IMR-90 (cell line): ENCODE measurements at regions not wholly inside any gene's neighbourhood (a gene's known extent, or its start where the extent isn't known, plus 50 kb on each side); places are given as distances from the start of the nearest gene placed in this dataset.

ENCODE experiments used
- ATAC-seq: fragments of 200-7000 bp; cut with Tn5 transposase; 2 replicates; pipeline ENCODE4 v1.9.1; 2020; ENCODE audit warnings: low read depth, mild to moderate bottlenecking, moderate library complexity
- BruUV-seq: library from RNA; stranded (reverse); fragments of 400-500 nt; replicated peaks from 2 replicates; lab custom pipeline; 2021; lab: Mats Ljungman, UMichigan
- CTCF ChIA-PET: fragments of 300-600 bp; formaldehyde crosslinking; extraction: SDS; loops from one replicate; lab custom pipeline; 2021; ENCODE audit warnings: antibody characterized with exemption; lab: Yijun Ruan, JAX
- POLR2A ChIA-PET: fragments of 300-600 bp; sonication (Branson Sonifier 250); formaldehyde crosslinking; loops from one replicate; lab custom pipeline; 2022; ENCODE audit warnings: antibody characterized with exemption; ENCODE audit not compliant: unreplicated experiment; lab: Charles Lee
- DNase-seq: peaks from one replicate; pipeline ENCODE4 v3.0.0; 2013
- H2AFZ ChIP-seq: replicated peaks from 2 replicates; pipeline ENCODE3; 2013; ENCODE audit warnings: low read length, mild to moderate bottlenecking; ENCODE audit not compliant: poor library complexity
- H2AK5ac ChIP-seq: 2 replicates; pipeline ENCODE4 v1.6.1; 2013; ENCODE audit warnings: low read depth, low read length, inconsistent platforms
- H2AK9ac ChIP-seq: replicated peaks from 2 replicates; pipeline ENCODE3; 2013; ENCODE audit warnings: mild to moderate bottlenecking, low read depth, low read length, moderate library complexity; ENCODE audit not compliant: poor library complexity
- H2BK120ac ChIP-seq: 2 replicates; pipeline ENCODE4 v1.6.1; 2013; ENCODE audit warnings: low read depth, low read length, inconsistent platforms
- H2BK15ac ChIP-seq: 3 replicates; pipeline ENCODE4 v1.6.1; 2013; ENCODE audit warnings: low read depth, low read length, inconsistent platforms
- H2BK20ac ChIP-seq: 2 replicates; pipeline ENCODE4 v1.6.1; 2013; ENCODE audit warnings: low read depth, mild to moderate bottlenecking, inconsistent platforms, low read length, moderate library complexity
- H2BK5ac ChIP-seq: 2 replicates; pipeline ENCODE4 v1.6.1; 2013; ENCODE audit warnings: mild to moderate bottlenecking, low read depth, low read length, inconsistent platforms; ENCODE audit not compliant: poor library complexity, severe bottlenecking
- H3K14ac ChIP-seq: replicated peaks from 2 replicates; pipeline ENCODE4 v1.6.1; 2013; ENCODE audit warnings: low read depth, low read length, inconsistent platforms
- H3K18ac ChIP-seq: 2 replicates; pipeline ENCODE4 v1.6.1; 2013; ENCODE audit warnings: low read depth, low read length, control low read depth
- H3K23ac ChIP-seq: 2 replicates; pipeline ENCODE4 v1.6.1; 2013; ENCODE audit warnings: low read depth, low read length, inconsistent platforms
- H3K27ac ChIP-seq: 2 replicates; pipeline ENCODE4 v1.5.1; 2013; ENCODE audit warnings: mild to moderate bottlenecking, control low read depth, low read length; ENCODE audit not compliant: insufficient read depth
- H3K27me3 ChIP-seq: 2 replicates; pipeline ENCODE4 v1.6.1; 2013; ENCODE audit warnings: low read length; ENCODE audit not compliant: control insufficient read depth, insufficient read depth
- H3K36me3 ChIP-seq: 2 replicates; pipeline ENCODE4 v1.6.1; 2013; ENCODE audit warnings: low read length, mixed read lengths; ENCODE audit not compliant: control insufficient read depth, insufficient read depth
- H3K4ac ChIP-seq: 2 replicates; pipeline ENCODE4 v1.6.1; 2013; ENCODE audit warnings: low read depth, low read length, inconsistent platforms
- H3K4me1 ChIP-seq: 2 replicates; pipeline ENCODE4 v1.6.1; 2013; ENCODE audit warnings: low read length, mixed read lengths; ENCODE audit not compliant: control insufficient read depth, insufficient read depth
- H3K4me2 ChIP-seq: 2 replicates; pipeline ENCODE4 v1.6.1; 2013; ENCODE audit warnings: low read depth, mild to moderate bottlenecking, control low read depth, low read length, moderate library complexity
- H3K4me3 ChIP-seq: 2 replicates; pipeline ENCODE4 v1.5.1; 2013; ENCODE audit warnings: low read depth, mild to moderate bottlenecking, control low read depth, low read length, moderate library complexity; ENCODE audit not compliant: insufficient read depth
- H3K56ac ChIP-seq: 2 replicates; pipeline ENCODE4 v1.6.1; 2013; ENCODE audit warnings: low read length, inconsistent platforms; ENCODE audit not compliant: insufficient read depth; ENCODE audit errors: extremely low read depth
- H3K79me1 ChIP-seq, 2 experiments: 2 replicates each; pipeline ENCODE4 v1.6.1; 2013; ENCODE audit warnings: low read length in 2 of 2, inconsistent platforms in 1 of 2, low read depth in 1 of 2
- H3K9ac ChIP-seq: 2 replicates; pipeline ENCODE4 v1.6.1; 2013; ENCODE audit warnings: low read depth, low read length, control low read depth
- H3K9me1 ChIP-seq: 2 replicates; pipeline ENCODE4 v1.6.1; 2013; ENCODE audit warnings: low read length, inconsistent platforms; ENCODE audit not compliant: insufficient read depth
- H3K9me3 ChIP-seq: 2 replicates; pipeline ENCODE4 v1.6.1; 2013; ENCODE audit warnings: low read length; ENCODE audit not compliant: control insufficient read depth, insufficient read depth
- H4K20me1 ChIP-seq: 2 replicates; pipeline ENCODE4 v1.6.1; 2013; ENCODE audit warnings: low read length, inconsistent platforms; ENCODE audit not compliant: insufficient read depth
- H4K5ac ChIP-seq: 2 replicates; pipeline ENCODE4 v1.6.1; 2013; ENCODE audit warnings: mild to moderate bottlenecking, low read depth, low read length, control low read depth
- H4K8ac ChIP-seq, 2 experiments: 2 replicates each; pipeline ENCODE4 v1.6.1; 2013; ENCODE audit warnings: low read depth in 2 of 2, low read length in 2 of 2, control low read depth in 1 of 2, inconsistent platforms in 1 of 2
- H4K91ac ChIP-seq: 2 replicates; pipeline ENCODE4 v1.6.1; 2013; ENCODE audit warnings: low read depth, low read length, inconsistent platforms; ENCODE audit not compliant: insufficient read depth
- NFE2L2 ChIP-seq: fragments of 150-350 bp; IDR thresholded peaks from 2 replicates; pipeline ENCODE4 v1.6.1; 2016; ENCODE audit warnings: low read depth, mild to moderate bottlenecking, low read length
- RAD21 ChIP-seq: IDR thresholded peaks from 2 replicates; pipeline ENCODE4 v1.6.1; 2012; ENCODE audit warnings: low read length, improper control_type of control experiment
- WGBS, 2 experiments: methylation state at CpG; one replicate each; pipeline versions ENCODE4 v1.1.5 to v1.1.7; 2013; ENCODE audit warnings: missing lambda C conversion rate in 2 of 2; ENCODE audit not compliant: insufficient read length in 1 of 2; ENCODE audit errors: extremely low coverage in 2 of 2; 5-methylcytosine and 5-hydroxymethylcytosine counted together
- dilution Hi-C: fragments of 300-500 bp; cut with HindIII; formaldehyde crosslinking; loops from one replicate; pipeline ENCODE4 v1.14.3; 2018; ENCODE audit warnings: low sequenced_read_pairs; ENCODE audit not compliant: unreplicated experiment
- in situ Hi-C: fragments of 300-500 bp; cut with MboI; formaldehyde crosslinking; loops from 3 replicates; pipeline ENCODE4 v1.14.3; 2019; ENCODE audit warnings: low sequenced_read_pairs, inconsistent platforms, mixed read lengths
- intact Hi-C: fragments of 100-400 bp; cut with micrococcal nuclease; formaldehyde crosslinking; loops from 2 replicates; pipeline ENCODE4 v1.10.0; 2022
- TF ChIP-seq, protein P1 (sequence below): conservative IDR thresholded peaks from 2 replicates; pipeline ENCODE4 v1.5.1; 2012; ENCODE audit warnings: mild to moderate bottlenecking, low read depth, low read length, improper control_type of control experiment
- TF ChIP-seq, protein P2 (sequence below): fragments of 150-350 bp; IDR thresholded peaks from 2 replicates; pipeline ENCODE4 v1.6.1; 2016; ENCODE audit warnings: low read depth, mild to moderate bottlenecking, low read length, moderate library complexity, borderline replicate concordance

DNA sequence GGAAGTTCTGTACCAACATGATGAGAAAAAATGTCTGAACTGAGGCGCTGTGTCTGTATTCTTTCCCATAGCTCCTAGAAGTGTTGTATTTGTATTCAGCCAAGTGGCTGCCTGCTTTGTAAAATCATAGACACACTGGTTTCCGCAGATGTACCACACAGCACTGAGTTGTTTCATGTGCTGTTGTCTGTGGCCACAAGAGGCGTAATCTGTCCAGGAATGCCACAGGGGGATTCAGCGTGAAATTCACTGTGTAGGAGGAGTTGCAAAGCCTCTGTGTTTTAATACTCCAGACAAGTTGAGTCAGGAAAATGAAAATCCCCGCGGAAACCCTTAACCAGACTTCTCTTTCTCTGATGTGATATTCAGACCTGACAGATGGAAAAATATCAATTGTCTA, 462.2 kb downstream of the NSUN3 start:
- Histone ChIP-seq H4K5ac (no peak overlapping the region), H3K4me3 (no peak overlapping the region), H3K14ac (no peak overlapping the region), H2BK5ac (no peak overlapping the region), H3K56ac (no peak overlapping the region), H3K9me1 (no peaks in the 10 kb centered on the region), H3K9me3 (no peaks in the 10 kb centered on the region), H2AK9ac (no peak overlapping the region), H2BK120ac (no peak overlapping the region), H3K18ac (no peak overlapping the region), H2BK15ac (no peak overlapping the region), H3K36me3 (no peaks in the 10 kb centered on the region), H4K20me1 (no peaks in the 10 kb centered on the region), H2AFZ (no peak overlapping the region), H3K4me2 (no peak overlapping the region), H2AK5ac (no peak overlapping the region), H2BK20ac (no peak overlapping the region), H3K23ac (no peak overlapping the region), H4K91ac (no peak overlapping the region), H3K27ac (no peak overlapping the region), H3K4ac (no peak overlapping the region), H3K4me1 (no peaks in the 10 kb centered on the region), H3K27me3 (no peaks in the 10 kb centered on the region), H3K9ac (no peak overlapping the region), H3K79me1 (no peaks in the 10 kb centered on the region), H4K8ac (no peak overlapping the region)
- WGBS, 2 experiments, result no CpG with 5 or more reads among the region's 6 CpGs
- dilution Hi-C loops, result no loop called here
- POLR2A ChIA-PET, result no interaction called here
- DNase-seq (peak; percentile 13), ATAC-seq (peak; percentile 63; the same call in 1 of the 2 replicates)
- TF ChIP-seq RAD21 (peak; percentile 37), NFE2L2 (no peak)
- TF ChIP-seq, protein P1, sequence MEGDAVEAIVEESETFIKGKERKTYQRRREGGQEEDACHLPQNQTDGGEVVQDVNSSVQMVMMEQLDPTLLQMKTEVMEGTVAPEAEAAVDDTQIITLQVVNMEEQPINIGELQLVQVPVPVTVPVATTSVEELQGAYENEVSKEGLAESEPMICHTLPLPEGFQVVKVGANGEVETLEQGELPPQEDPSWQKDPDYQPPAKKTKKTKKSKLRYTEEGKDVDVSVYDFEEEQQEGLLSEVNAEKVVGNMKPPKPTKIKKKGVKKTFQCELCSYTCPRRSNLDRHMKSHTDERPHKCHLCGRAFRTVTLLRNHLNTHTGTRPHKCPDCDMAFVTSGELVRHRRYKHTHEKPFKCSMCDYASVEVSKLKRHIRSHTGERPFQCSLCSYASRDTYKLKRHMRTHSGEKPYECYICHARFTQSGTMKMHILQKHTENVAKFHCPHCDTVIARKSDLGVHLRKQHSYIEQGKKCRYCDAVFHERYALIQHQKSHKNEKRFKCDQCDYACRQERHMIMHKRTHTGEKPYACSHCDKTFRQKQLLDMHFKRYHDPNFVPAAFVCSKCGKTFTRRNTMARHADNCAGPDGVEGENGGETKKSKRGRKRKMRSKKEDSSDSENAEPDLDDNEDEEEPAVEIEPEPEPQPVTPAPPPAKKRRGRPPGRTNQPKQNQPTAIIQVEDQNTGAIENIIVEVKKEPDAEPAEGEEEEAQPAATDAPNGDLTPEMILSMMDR, result peak; percentile 33
- TF ChIP-seq, protein P2, sequence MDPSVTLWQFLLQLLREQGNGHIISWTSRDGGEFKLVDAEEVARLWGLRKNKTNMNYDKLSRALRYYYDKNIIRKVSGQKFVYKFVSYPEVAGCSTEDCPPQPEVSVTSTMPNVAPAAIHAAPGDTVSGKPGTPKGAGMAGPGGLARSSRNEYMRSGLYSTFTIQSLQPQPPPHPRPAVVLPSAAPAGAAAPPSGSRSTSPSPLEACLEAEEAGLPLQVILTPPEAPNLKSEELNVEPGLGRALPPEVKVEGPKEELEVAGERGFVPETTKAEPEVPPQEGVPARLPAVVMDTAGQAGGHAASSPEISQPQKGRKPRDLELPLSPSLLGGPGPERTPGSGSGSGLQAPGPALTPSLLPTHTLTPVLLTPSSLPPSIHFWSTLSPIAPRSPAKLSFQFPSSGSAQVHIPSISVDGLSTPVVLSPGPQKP, result no peak
- in situ Hi-C loops, result no loop called here
- intact Hi-C loops, result no loop called here
- CTCF ChIA-PET, result no interaction called here
- no TSS peak for BruUV-seq
